Loucy (cell line): ENCODE measurements at regions not wholly inside any gene's neighbourhood (a gene's known extent, or its start where the extent isn't known, plus 50 kb on each side); places are given as distances from the start of the nearest gene placed in this dataset.
"Not testable (repeated sequence)": the region's sequence is repeated elsewhere in the genome, so short reads cannot be mapped to it uniquely, and the experiment has no call there.

Source experiments
- H2AFZ ChIP-seq: fragments of 200-600 bp; sonication (generic); 2 replicates; pipeline ENCODE4 v1.6.0; 2016; ENCODE audit warnings: antibody characterized with exemption, mild to moderate bottlenecking, low read length, moderate library complexity
- H3F3A ChIP-seq: fragments of 200-600 bp; 2 replicates; pipeline ENCODE4 v1.6.0; 2016; ENCODE audit warnings: antibody characterized with exemption, low read depth, mild to moderate bottlenecking
- H3K27me3 ChIP-seq: fragments of 200-600 bp; sonication (generic); 2 replicates; pipeline ENCODE4 v1.6.1; 2014; ENCODE audit warnings: low read length, mild to moderate bottlenecking; ENCODE audit not compliant: insufficient read depth, poor library complexity, severe bottlenecking
- H3K36me3 ChIP-seq: fragments of 200-600 bp; sonication (generic); 2 replicates; pipeline ENCODE4 v1.6.1; 2016; ENCODE audit warnings: low read length; ENCODE audit not compliant: insufficient read depth
- H3K4me1 ChIP-seq: fragments of 200-600 bp; sonication (generic); 2 replicates; pipeline ENCODE4 v1.5.1; 2014; ENCODE audit warnings: low read length, mild to moderate bottlenecking; ENCODE audit not compliant: insufficient read depth, poor library complexity, severe bottlenecking
- H3K4me2 ChIP-seq: fragments of 200-600 bp; sonication (generic); 2 replicates; pipeline ENCODE4 v1.6.0; 2014; ENCODE audit warnings: antibody characterized with exemption, low read length, low read depth, mild to moderate bottlenecking; ENCODE audit not compliant: poor library complexity, severe bottlenecking
- H3K4me3 ChIP-seq: fragments of 200-600 bp; sonication (generic); 2 replicates; pipeline ENCODE4 v1.5.1; 2014; ENCODE audit warnings: low read length, mild to moderate bottlenecking, mixed read lengths; ENCODE audit not compliant: poor library complexity, severe bottlenecking
- H3K79me2 ChIP-seq: fragments of 200-600 bp; sonication (generic); 2 replicates; pipeline ENCODE4 v1.6.1; 2014; ENCODE audit warnings: low read length; ENCODE audit not compliant: insufficient read depth
- H3K9ac ChIP-seq: fragments of 200-600 bp; sonication (generic); 2 replicates; pipeline ENCODE4 v1.6.0; 2014; ENCODE audit warnings: mild to moderate bottlenecking, low read depth, low read length, moderate library complexity; ENCODE audit not compliant: poor library complexity, severe bottlenecking
- H3K9me2 ChIP-seq: fragments of 200-600 bp; sonication (generic); replicated peaks from 2 replicates; pipeline ENCODE4 v1.6.1; 2016; ENCODE audit warnings: low read depth, low read length, mixed read lengths
- H3K9me3 ChIP-seq: fragments of 200-600 bp; sonication (generic); 2 replicates; pipeline ENCODE4 v1.6.1; 2014; ENCODE audit warnings: mild to moderate bottlenecking, antibody characterized with exemption, low read length, low read depth; ENCODE audit not compliant: insufficient read depth
- H4K20me1 ChIP-seq: fragments of 200-600 bp; sonication (generic); 2 replicates; pipeline ENCODE4 v1.6.0; 2014; ENCODE audit warnings: antibody characterized with exemption, low read length, mild to moderate bottlenecking; ENCODE audit not compliant: insufficient read depth, poor library complexity, severe bottlenecking
- EZH2phosphoT487 ChIP-seq: fragments of 200-600 bp; IDR thresholded peaks from 2 replicates; pipeline ENCODE4 v1.6.1; 2018; ENCODE audit warnings: antibody characterized with exemption, mild to moderate bottlenecking, moderate library complexity, borderline replicate concordance
- TF ChIP-seq, protein P1 (sequence below): fragments of 200-600 bp; sonication (generic); conservative IDR thresholded peaks from 2 replicates; pipeline ENCODE4 v1.5.1; 2014; ENCODE audit warnings: mild to moderate bottlenecking, antibody characterized with exemption, low read length

DNA sequence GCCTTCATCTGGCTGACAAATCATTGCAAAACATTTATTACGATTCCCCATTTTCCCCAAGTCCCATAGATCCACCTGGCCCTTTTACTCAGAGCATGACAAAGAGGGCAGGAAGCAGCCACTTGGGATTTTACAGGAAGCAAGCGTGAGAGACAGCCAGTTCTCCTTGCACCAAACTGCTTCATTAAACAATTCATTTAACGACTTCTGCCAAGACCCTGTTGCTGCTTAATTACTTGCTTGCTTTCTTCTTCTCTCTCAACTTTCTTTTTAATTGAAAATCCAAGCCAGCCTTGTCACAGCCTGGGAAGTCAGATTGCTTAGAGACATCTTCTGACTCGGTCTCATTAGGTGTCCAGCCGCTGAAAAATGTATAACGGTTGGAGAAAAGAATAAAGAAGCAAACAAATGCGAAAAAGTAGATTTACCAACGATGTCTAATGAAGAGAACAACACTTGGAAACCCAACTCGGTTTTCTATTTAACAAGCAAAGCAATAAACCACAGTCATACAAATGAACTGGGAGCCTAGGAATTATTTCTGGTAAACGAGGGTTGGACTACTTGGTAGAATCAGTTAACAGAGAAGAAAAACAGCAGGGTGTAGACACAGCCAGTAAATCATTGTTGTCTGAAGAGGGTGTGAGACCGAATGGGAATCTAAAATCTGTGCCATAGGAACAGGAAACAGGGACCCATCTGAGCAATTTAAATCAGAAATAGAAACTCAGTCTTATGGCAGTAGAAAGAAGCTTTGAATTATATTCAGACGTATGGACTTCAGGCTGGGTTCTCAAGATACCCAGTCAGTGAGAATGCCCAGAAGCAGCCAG is 298.3 kb downstream of the LRRC3B start:
- no peak overlapping the region for H2AFZ ChIP-seq
- no peaks in the 10 kb centered on the region for H3K4me1 ChIP-seq
- H3F3A ChIP-seq, result no peaks in the 10 kb centered on the region
- H3K9me2 ChIP-seq, result no peaks in the 10 kb centered on the region
- no peaks in the 10 kb centered on the region for H3K36me3 ChIP-seq
- no peaks in the 10 kb centered on the region for H3K79me2 ChIP-seq
- no peak overlapping the region for H3K4me3 ChIP-seq
- TF ChIP-seq, protein P1, sequence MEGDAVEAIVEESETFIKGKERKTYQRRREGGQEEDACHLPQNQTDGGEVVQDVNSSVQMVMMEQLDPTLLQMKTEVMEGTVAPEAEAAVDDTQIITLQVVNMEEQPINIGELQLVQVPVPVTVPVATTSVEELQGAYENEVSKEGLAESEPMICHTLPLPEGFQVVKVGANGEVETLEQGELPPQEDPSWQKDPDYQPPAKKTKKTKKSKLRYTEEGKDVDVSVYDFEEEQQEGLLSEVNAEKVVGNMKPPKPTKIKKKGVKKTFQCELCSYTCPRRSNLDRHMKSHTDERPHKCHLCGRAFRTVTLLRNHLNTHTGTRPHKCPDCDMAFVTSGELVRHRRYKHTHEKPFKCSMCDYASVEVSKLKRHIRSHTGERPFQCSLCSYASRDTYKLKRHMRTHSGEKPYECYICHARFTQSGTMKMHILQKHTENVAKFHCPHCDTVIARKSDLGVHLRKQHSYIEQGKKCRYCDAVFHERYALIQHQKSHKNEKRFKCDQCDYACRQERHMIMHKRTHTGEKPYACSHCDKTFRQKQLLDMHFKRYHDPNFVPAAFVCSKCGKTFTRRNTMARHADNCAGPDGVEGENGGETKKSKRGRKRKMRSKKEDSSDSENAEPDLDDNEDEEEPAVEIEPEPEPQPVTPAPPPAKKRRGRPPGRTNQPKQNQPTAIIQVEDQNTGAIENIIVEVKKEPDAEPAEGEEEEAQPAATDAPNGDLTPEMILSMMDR, result no peak
- no peak for TF ChIP-seq EZH2phosphoT487
- H3K9me3 ChIP-seq, result no peaks in the 10 kb centered on the region
- H3K27me3 ChIP-seq, result no peaks in the 10 kb centered on the region
- H3K9ac ChIP-seq, result no peak overlapping the region
- no peaks in the 10 kb centered on the region for H4K20me1 ChIP-seq
- no peak overlapping the region for H3K4me2 ChIP-seq

DNA sequence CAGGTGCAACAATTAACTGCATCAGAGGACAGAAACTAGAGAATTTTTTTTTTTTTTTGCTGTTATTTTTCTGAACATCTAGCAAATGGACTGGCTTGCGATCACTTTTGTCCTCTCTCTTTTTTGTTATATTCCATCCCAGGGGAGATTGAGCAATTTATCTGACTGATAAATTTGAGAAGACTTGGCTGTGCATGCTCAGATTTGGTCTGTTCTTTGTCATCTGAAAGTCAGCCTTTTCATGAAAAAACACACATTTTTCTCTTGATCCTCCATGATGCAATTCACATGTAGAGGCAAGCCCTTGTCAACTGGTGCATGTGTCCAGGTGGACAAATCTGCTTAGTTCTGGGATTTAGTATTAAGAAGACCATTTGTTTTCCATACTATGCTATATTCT is 309.3 kb downstream of the LRRC3B start:
- Histone ChIP-seq H4K20me1 (no peaks in the 10 kb centered on the region), H3K27me3 (no peaks in the 10 kb centered on the region), H3K4me1 (no peaks in the 10 kb centered on the region), H3K9me3 (no peaks in the 10 kb centered on the region), H2AFZ (no peak overlapping the region), H3K79me2 (no peaks in the 10 kb centered on the region), H3F3A (no peaks in the 10 kb centered on the region), H3K4me3 (no peak overlapping the region), H3K36me3 (no peaks in the 10 kb centered on the region), H3K4me2 (no peak overlapping the region), H3K9me2 (no peaks in the 10 kb centered on the region), H3K9ac (no peak overlapping the region)
- TF ChIP-seq, protein P1, result no peak
- no peak for TF ChIP-seq EZH2phosphoT487

DNA sequence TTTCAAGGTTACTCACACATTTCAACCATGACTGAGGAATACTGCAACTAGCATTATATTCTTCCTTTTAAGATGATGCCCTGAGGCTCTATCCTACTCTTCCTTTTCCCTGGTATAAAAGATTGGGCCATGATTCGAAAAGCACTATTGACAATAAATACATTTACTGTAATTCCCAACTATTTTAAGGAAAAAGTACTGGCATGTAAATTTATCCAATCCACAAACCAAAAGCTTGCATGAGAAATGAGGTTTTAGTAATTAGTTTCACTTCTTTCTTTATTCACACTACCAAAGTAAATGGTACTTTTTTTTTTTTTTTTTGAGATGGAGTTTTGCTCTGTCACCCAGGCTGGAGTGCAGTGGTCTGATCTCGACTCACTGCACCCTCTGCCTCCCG is 310.2 kb downstream of the LRRC3B start:
- Histone ChIP-seq H3K4me1 (no peaks in the 10 kb centered on the region), H3F3A (no peaks in the 10 kb centered on the region), H4K20me1 (no peaks in the 10 kb centered on the region), H3K79me2 (no peaks in the 10 kb centered on the region), H3K9me2 (no peaks in the 10 kb centered on the region), H3K4me3 (no peak overlapping the region), H3K9me3 (no peaks in the 10 kb centered on the region), H2AFZ (no peak overlapping the region), H3K36me3 (no peaks in the 10 kb centered on the region), H3K9ac (no peak overlapping the region), H3K27me3 (no peaks in the 10 kb centered on the region), H3K4me2 (no peak overlapping the region)
- TF ChIP-seq EZH2phosphoT487, result no peak
- TF ChIP-seq, protein P1, result no peak

DNA sequence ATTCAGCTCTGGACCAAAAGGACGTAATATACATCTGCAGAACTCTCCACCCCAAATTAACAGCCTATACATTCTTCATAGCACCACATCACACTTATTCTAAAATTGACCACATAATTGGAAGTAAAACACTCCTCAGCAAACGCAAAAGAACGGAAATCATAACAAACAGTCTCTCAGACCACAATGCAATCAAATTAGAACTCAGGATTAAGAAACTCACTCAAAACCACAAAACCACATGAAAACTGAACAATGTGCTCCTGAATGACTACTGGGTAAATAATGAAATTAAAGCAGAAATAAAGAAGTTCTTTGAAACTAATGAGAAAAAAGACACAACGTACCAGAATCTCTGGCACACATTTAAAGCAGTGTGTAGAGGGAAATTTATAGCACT is 322.9 kb downstream of the LRRC3B start:
- not testable (repeated sequence) for H4K20me1 ChIP-seq, H3K9me3 ChIP-seq, H3K27me3 ChIP-seq, H2AFZ ChIP-seq, H3F3A ChIP-seq, H3K4me3 ChIP-seq, H3K36me3 ChIP-seq, H3K4me2 ChIP-seq, H3K9me2 ChIP-seq, H3K4me1 ChIP-seq, H3K9ac ChIP-seq, H3K79me2 ChIP-seq
